GM12891 (cell line): ENCODE measurements at regions not wholly inside any gene's neighbourhood (a gene's known extent, or its start where the extent isn't known, plus 50 kb on each side); places are given as distances from the start of the nearest gene placed in this dataset.

Source experiments
- POLR2A ChIP-seq: IDR thresholded peaks from 2 replicates; pipeline ENCODE4 v1.6.1; 2011; ENCODE audit warnings: low read depth, low read length, control low read depth
- POLR2AphosphoS5 ChIP-seq: IDR thresholded peaks from 2 replicates; pipeline ENCODE4 v1.6.1; 2011; ENCODE audit warnings: low read depth, low read length, control low read depth
- SPI1 ChIP-seq: IDR thresholded peaks from 2 replicates; pipeline ENCODE4 v1.6.1; 2011; ENCODE audit warnings: low read depth, low read length, control low read depth
- TAF1 ChIP-seq: IDR thresholded peaks from 2 replicates; pipeline ENCODE4 v1.6.1; 2011; ENCODE audit warnings: low read depth, low read length, control low read depth

GRCh38 chr2:59312967-59313940, 1072.1 kb upstream of the FANCL start:
- TF ChIP-seq POLR2A (no peak), POLR2AphosphoS5 (no peak), TAF1 (no peak), SPI1 (no peak)
